H1 (cell line): ENCODE measurements at regions not wholly inside any gene's neighbourhood (a gene's known extent, or its start where the extent isn't known, plus 50 kb on each side); places are given as distances from the start of the nearest gene placed in this dataset.

Experiments used
- CTCF ChIA-PET: fragments of 300-600 bp; sonication (Branson Sonifier 250); formaldehyde crosslinking; loops from one replicate; lab custom pipeline; 2021; ENCODE audit not compliant: partially characterized antibody; lab: Charles Lee
- POLR2A ChIA-PET: fragments of 300-600 bp; sonication (Branson Sonifier 250); formaldehyde crosslinking; loops from one replicate; lab custom pipeline; 2021; ENCODE audit warnings: inconsistent platforms; ENCODE audit not compliant: partially characterized antibody; lab: Charles Lee
- DNase-seq, 2 experiments: peaks; one replicate each; pipeline versions ENCODE4 v3.0.0 to v3.0.0-alpha.2; 2010 to 2022; ENCODE audit warnings: low spot score in 2 of 2, low read depth in 1 of 2, mixed read lengths in 1 of 2
- FAIRE-seq: peaks from 2 replicates; lab custom pipeline; 2011; peaks lifted over from hg19 to GRCh38; lab: Jason Lieb, UNC
- H2AFZ ChIP-seq: 2 replicates; pipeline ENCODE4 v1.8.1; 2012; ENCODE audit warnings: low read length, inconsistent platforms
- H2AK5ac ChIP-seq: 2 replicates; pipeline ENCODE4 v1.6.1; 2013; ENCODE audit warnings: low read depth, low read length
- H2BK120ac ChIP-seq: replicated peaks from 2 replicates; pipeline ENCODE3; 2013; ENCODE audit warnings: low read depth, low read length, inconsistent platforms
- H2BK12ac ChIP-seq: 2 replicates; pipeline ENCODE4 v1.6.1; 2013; ENCODE audit warnings: low read depth, low read length
- H2BK15ac ChIP-seq: 2 replicates; pipeline ENCODE4 v1.6.1; 2013; ENCODE audit warnings: low read length
- H2BK20ac ChIP-seq: 2 replicates; pipeline ENCODE4 v1.6.1; 2013; ENCODE audit warnings: low read length
- H2BK5ac ChIP-seq: 2 replicates; pipeline ENCODE4 v1.6.1; 2013; ENCODE audit warnings: low read depth, low read length
- H3K14ac ChIP-seq: 2 replicates; pipeline ENCODE4 v1.6.1; 2013; ENCODE audit warnings: inconsistent platforms; ENCODE audit not compliant: insufficient read length
- H3K18ac ChIP-seq: 2 replicates; pipeline ENCODE4 v1.6.1; 2013; ENCODE audit warnings: low read length; ENCODE audit errors: extremely low read depth
- H3K23ac ChIP-seq: 2 replicates; pipeline ENCODE4 v1.6.1; 2013; ENCODE audit warnings: inconsistent platforms; ENCODE audit not compliant: insufficient read length
- H3K23me2 ChIP-seq: 2 replicates; pipeline ENCODE4 v1.6.1; 2013; ENCODE audit warnings: low read depth, low read length
- H3K27ac ChIP-seq: 2 replicates; pipeline ENCODE4 v1.6.1; 2011; ENCODE audit warnings: low read depth, low read length, inconsistent platforms
- H3K27me3 ChIP-seq, 4 experiments: replicated peaks in 1 of 4; 1 replicate in 1 of 4; 2 replicates in 3 of 4; pipeline versions ENCODE4 v1.6.1 to v1.8.1; 2011 to 2013; ENCODE audit warnings: low read length in 3 of 4, mild to moderate bottlenecking in 3 of 4, inconsistent platforms in 2 of 4, mixed read lengths in 2 of 4, moderate library complexity in 1 of 4; ENCODE audit not compliant: control insufficient read depth in 3 of 4, insufficient read depth in 3 of 4; ENCODE audit errors: extremely low read depth in 1 of 4
- H3K36me3 ChIP-seq, 4 experiments: 2 replicates each; pipeline versions ENCODE4 v1.6.1 to v1.8.1; 2011 to 2013; ENCODE audit warnings: mild to moderate bottlenecking in 4 of 4, low read length in 3 of 4, moderate library complexity in 2 of 4, control low read depth in 1 of 4, inconsistent platforms in 1 of 4; ENCODE audit not compliant: insufficient read depth in 4 of 4, control insufficient read depth in 2 of 4
- H3K4ac ChIP-seq: replicated peaks from 2 replicates; pipeline ENCODE3; 2013; ENCODE audit warnings: low read length, low read depth, mixed read lengths, inconsistent platforms; ENCODE audit not compliant: insufficient read length
- H3K4me1 ChIP-seq, 4 experiments: replicated peaks in 1 of 4; 1 replicate in 1 of 4; 2 replicates in 3 of 4; pipeline versions ENCODE4 v1.6.1 to v1.8.1; 2011 to 2013; ENCODE audit warnings: low read length in 3 of 4, inconsistent platforms in 2 of 4, mixed read lengths in 1 of 4; ENCODE audit not compliant: insufficient read depth in 4 of 4, control insufficient read depth in 3 of 4
- H3K4me2 ChIP-seq, 2 experiments: 2 replicates each; pipeline versions ENCODE4 v1.6.1 to v1.8.1; 2011 to 2013; ENCODE audit warnings: low read depth in 2 of 2, low read length in 2 of 2, control low read depth in 1 of 2, inconsistent platforms in 1 of 2, mild to moderate bottlenecking in 1 of 2; ENCODE audit not compliant: insufficient read depth in 1 of 2
- H3K4me3 ChIP-seq, 4 experiments: fragments of 200-600, 300-600 bp in 1 of 4; sonication (generic), shearing (Covaris generic), sonication (Bioruptor Twin) in 1 of 4; 2 replicates each; pipeline versions ENCODE4 v1.5.1 to v1.8.1; 2011 to 2016; ENCODE audit warnings: low read length in 4 of 4, low read depth in 3 of 4, control low read depth in 2 of 4, inconsistent platforms in 2 of 4, mild to moderate bottlenecking in 2 of 4, mixed read lengths in 1 of 4, moderate library complexity in 1 of 4; ENCODE audit not compliant: insufficient read depth in 2 of 4; ENCODE audit errors: extremely low read depth in 1 of 4
- H3K56ac ChIP-seq: replicated peaks from 2 replicates; pipeline ENCODE3; 2013; ENCODE audit warnings: low read depth, mild to moderate bottlenecking, mixed read lengths, low read length, inconsistent platforms; ENCODE audit not compliant: insufficient read length
- H3K79me1 ChIP-seq: 2 replicates; pipeline ENCODE4 v1.6.1; 2013; ENCODE audit warnings: low read depth, low read length, control low read depth
- H3K79me2 ChIP-seq, 2 experiments: 2 replicates each; pipeline versions ENCODE4 v1.6.1 to v1.8.1; 2012 to 2013; ENCODE audit warnings: low read length in 2 of 2, mild to moderate bottlenecking in 2 of 2, inconsistent platforms in 1 of 2; ENCODE audit not compliant: insufficient read depth in 2 of 2, control insufficient read depth in 1 of 2
- H3K9ac ChIP-seq, 4 experiments: replicated peaks in 1 of 4; 1 replicate in 1 of 4; 2 replicates in 3 of 4; pipeline versions ENCODE4 v1.6.1 to v1.8.1; 2011 to 2013; ENCODE audit warnings: low read depth in 3 of 4, low read length in 3 of 4, control low read depth in 2 of 4, mild to moderate bottlenecking in 2 of 4, moderate library complexity in 2 of 4, inconsistent platforms in 1 of 4; ENCODE audit errors: extremely low read depth in 1 of 4
- H3K9me3 ChIP-seq, 2 experiments: 2 replicates each; pipeline versions ENCODE4 v1.6.1 to v1.8.1; 2012 to 2013; ENCODE audit warnings: mild to moderate bottlenecking in 2 of 2, moderate library complexity in 2 of 2, control low read depth in 1 of 2, inconsistent platforms in 1 of 2, low read depth in 1 of 2, low read length in 1 of 2, mixed read lengths in 1 of 2; ENCODE audit not compliant: insufficient read depth in 2 of 2
- H4K20me1 ChIP-seq, 2 experiments: replicated peaks in 1 of 2; 2 replicates each; pipeline versions ENCODE3 to v1.8.1; 2011 to 2013; ENCODE audit warnings: inconsistent platforms in 2 of 2, low read length in 2 of 2, mild to moderate bottlenecking in 1 of 2; ENCODE audit not compliant: insufficient read depth in 2 of 2, control insufficient read depth in 1 of 2
- H4K5ac ChIP-seq: 2 replicates; pipeline ENCODE4 v1.6.1; 2013; ENCODE audit warnings: low read length, low read depth, mixed read lengths, inconsistent platforms; ENCODE audit not compliant: insufficient read length
- H4K8ac ChIP-seq: 2 replicates; pipeline ENCODE4 v1.8.0; 2013; ENCODE audit warnings: mild to moderate bottlenecking, moderate library complexity, low read length, inconsistent platforms; ENCODE audit not compliant: insufficient read depth; ENCODE audit errors: extremely low read depth
- H4K91ac ChIP-seq: replicated peaks from 2 replicates; pipeline ENCODE3; 2013; ENCODE audit warnings: low read length, mixed read lengths, inconsistent platforms; ENCODE audit not compliant: insufficient read length
- CHD2 ChIP-seq: IDR thresholded peaks from 2 replicates; pipeline ENCODE4 v1.6.1; 2012; ENCODE audit warnings: low read length, improper control_type of control experiment
- GTF2F1 ChIP-seq: IDR thresholded peaks from 2 replicates; pipeline ENCODE4 v1.6.1; 2012; ENCODE audit warnings: low read depth, low read length, improper control_type of control experiment, borderline replicate concordance
- JUN ChIP-seq: IDR thresholded peaks from 2 replicates; pipeline ENCODE4 v1.6.1; 2011; ENCODE audit warnings: low read depth, mild to moderate bottlenecking, improper control_type of control experiment, low read length
- JUND ChIP-seq: IDR thresholded peaks from 2 replicates; pipeline ENCODE4 v1.6.1; 2011; ENCODE audit warnings: mild to moderate bottlenecking, improper control_type of control experiment, low read length
- KDM1A ChIP-seq: fragments of 200-600, 300-600 bp; sonication (generic); IDR thresholded peaks from 2 replicates; pipeline ENCODE4 v1.7.1; 2016; ENCODE audit warnings: mild to moderate bottlenecking, low read length, borderline replicate concordance
- NANOG ChIP-seq: IDR thresholded peaks from 2 replicates; pipeline ENCODE4 v1.6.1; 2011; ENCODE audit warnings: low read length, low read depth, mild to moderate bottlenecking, inconsistent platforms; ENCODE audit not compliant: insufficient read depth, poor library complexity, severe bottlenecking
- RNF2 ChIP-seq: fragments of 200-900, 300-1000 bp; sonication (generic); IDR thresholded peaks from 2 replicates; pipeline ENCODE4 v1.7.1; 2016; ENCODE audit warnings: borderline replicate concordance, low read depth, mild to moderate bottlenecking, antibody characterized with exemption, low read length; ENCODE audit not compliant: poor library complexity, severe bottlenecking; ENCODE audit errors: missing control alignments
- SAP30 ChIP-seq: fragments of 300-600 bp; sonication (generic); IDR thresholded peaks from 2 replicates; pipeline ENCODE4 v1.7.1; 2012; ENCODE audit warnings: low read length, moderate library complexity, mild to moderate bottlenecking, inconsistent platforms; ENCODE audit not compliant: insufficient read depth, insufficient replicate concordance
- SIRT6 ChIP-seq: IDR thresholded peaks from one replicate; pipeline ENCODE4 v1.7.1; 2012; ENCODE audit warnings: low read length, inconsistent platforms
- SP2 ChIP-seq: IDR thresholded peaks from 2 replicates; pipeline ENCODE4 v1.6.1; 2012; ENCODE audit warnings: mild to moderate bottlenecking, low read length, inconsistent platforms
- TAF1 ChIP-seq: IDR thresholded peaks from 2 replicates; pipeline ENCODE4 v1.6.1; 2011; ENCODE audit warnings: mild to moderate bottlenecking, low read depth, low read length
- TEAD4 ChIP-seq: IDR thresholded peaks from 2 replicates; pipeline ENCODE4 v1.6.1; 2012; ENCODE audit warnings: low read depth, low read length, inconsistent platforms, mixed read lengths
- WGBS, 2 experiments: shearing (Covaris generic) in 1 of 2; methylation state at CpG; one replicate each; pipeline versions ENCODE4 v1.1.6 to v1.1.7; 2013 to 2015; ENCODE audit warnings: low lambda C conversion rate in 2 of 2, mixed read lengths in 2 of 2, inconsistent platforms in 1 of 2, low coverage in 1 of 2, missing lambda C conversion rate in 1 of 2; ENCODE audit not compliant: insufficient replicate concordance in 2 of 2, insufficient coverage in 1 of 2, insufficient read length in 1 of 2; ENCODE audit errors: extremely low coverage in 1 of 2, missing lambda C conversion rate in 1 of 2; 5-methylcytosine and 5-hydroxymethylcytosine counted together
- TF ChIP-seq, protein P1 (sequence below): IDR thresholded peaks from 2 replicates; pipeline ENCODE4 v1.6.1; 2012; ENCODE audit warnings: inconsistent platforms

DNA sequence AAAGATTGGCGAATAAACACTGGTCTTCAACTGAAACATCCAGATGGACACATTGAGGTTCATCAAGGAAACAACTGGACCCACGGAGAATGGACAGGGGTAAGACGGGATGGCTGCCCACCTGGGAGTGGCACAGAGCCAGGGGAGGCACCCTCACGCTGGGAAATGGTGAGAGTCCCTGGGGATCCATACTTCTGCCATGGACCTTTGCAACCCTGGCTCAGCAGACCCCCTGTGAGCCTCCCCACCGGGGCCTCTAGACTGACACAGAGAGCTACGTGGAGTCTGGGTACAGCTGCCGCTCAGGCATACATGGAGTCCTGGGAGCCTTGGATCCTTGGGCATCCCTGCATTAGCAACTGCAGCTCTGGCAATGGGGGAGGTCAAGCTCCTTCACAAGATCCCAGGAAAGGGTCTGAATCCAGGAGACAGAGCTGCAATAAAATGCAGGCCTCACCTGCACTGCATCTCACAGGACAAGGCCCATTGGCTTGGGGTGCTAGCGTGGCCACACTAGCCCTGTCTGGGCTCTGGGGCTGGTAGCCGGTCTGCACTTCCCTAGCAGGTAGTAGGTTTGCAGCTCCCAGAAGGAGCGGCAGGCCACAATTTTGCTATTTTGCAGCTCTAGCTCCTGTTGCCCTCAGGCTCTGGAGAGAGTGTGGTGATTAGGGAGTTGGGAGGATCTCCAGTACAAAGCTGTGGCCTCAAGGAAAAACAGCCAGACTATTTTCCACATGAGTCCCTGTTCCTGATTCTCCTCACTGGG, 496.4 kb upstream of the LRRC4C start:
- Histone ChIP-seq H3K23me2 (no peaks in the 10 kb centered on the region), H3K4me1 (no peaks in the 10 kb centered on the region), H3K14ac (no peak overlapping the region), H3K79me2 (no peaks in the 10 kb centered on the region), H4K8ac (no peak overlapping the region; the same call in 1 of the 2 replicates), H2AFZ (no peak overlapping the region), H2AK5ac (no peak overlapping the region), H4K5ac (no peak overlapping the region), H3K9ac (no peak overlapping the region), H3K4me3 (no peak overlapping the region), H2BK120ac (no peak overlapping the region), H3K23ac (no peak overlapping the region), H4K20me1 (no peaks in the 10 kb centered on the region), H2BK20ac (no peak overlapping the region), H3K79me1 (no peaks in the 10 kb centered on the region), H3K4ac (no peak overlapping the region), H2BK5ac (no peak overlapping the region), H3K18ac (no peak overlapping the region), H3K27ac (no peak overlapping the region), H3K4me2 (no peak overlapping the region), H3K36me3 (no peaks in the 10 kb centered on the region), H3K56ac (no peak overlapping the region), H3K9me3 (no peaks in the 10 kb centered on the region), H3K27me3 (no peaks in the 10 kb centered on the region), H2BK15ac (no peak overlapping the region), H2BK12ac (no peak overlapping the region), H4K91ac (no peak overlapping the region)
- WGBS, 2 experiments: 97% methylated on average over 8 of the region's 10 CpGs; no CpG with 5 or more reads in 1 of the 2 experiments
- ChIA-PET CTCF (interaction anchor here (0.6 to 1.7 kb wide), 4 partner anchors 18 to 711 kb away, joined by 3 to 4 read pairs (median 4); no protein-coding TSS in a partner anchor), POLR2A (no interaction called here)
- DNase-seq (no peak), FAIRE-seq (no peak)
- TF ChIP-seq TEAD4 (no peak), SAP30 (no peak), SIRT6 (no peak), JUN (no peak), KDM1A (no peak), RNF2 (no peak), GTF2F1 (no peak), NANOG (no peak), CHD2 (no peak), TAF1 (no peak), SP2 (no peak), JUND (no peak)
- TF ChIP-seq, protein P1, sequence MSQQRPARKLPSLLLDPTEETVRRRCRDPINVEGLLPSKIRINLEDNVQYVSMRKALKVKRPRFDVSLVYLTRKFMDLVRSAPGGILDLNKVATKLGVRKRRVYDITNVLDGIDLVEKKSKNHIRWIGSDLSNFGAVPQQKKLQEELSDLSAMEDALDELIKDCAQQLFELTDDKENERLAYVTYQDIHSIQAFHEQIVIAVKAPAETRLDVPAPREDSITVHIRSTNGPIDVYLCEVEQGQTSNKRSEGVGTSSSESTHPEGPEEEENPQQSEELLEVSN: no peak
